ENCODE measurements at regions not wholly inside any gene's neighbourhood (a gene's known extent, or its start where the extent isn't known, plus 50 kb on each side); places are given as distances from the start of the nearest gene placed in this dataset.

- DNase-seq (ENCODE audit: extremely low read depth, low read depth) = no peak
- no peak for TF ChIP-seq CTCF (IDR thresholded peaks at IDR 0.05; ENCODE audit: low read depth, low read length, missing control alignments)
- H3K4me3 ChIP-seq (replicated peaks; ENCODE audit: low read depth, low read length) = no peak overlapping the region
Observed at GRCh38 chr15:46696281-46696680, 1021.0 kb upstream of the SEMA6D start.

- no peak for DNase-seq (ENCODE audit: extremely low read depth, low read depth)
- no peak overlapping the region for H3K4me3 ChIP-seq (replicated peaks; ENCODE audit: low read depth, low read length)
- no peak for TF ChIP-seq CTCF (IDR thresholded peaks at IDR 0.05; ENCODE audit: low read depth, low read length, missing control alignments)
Observed at GRCh38 chr15:46701346-46701745, 1016.0 kb upstream of the SEMA6D start.

GRCh38 chr15:46701896-46702295, 1015.4 kb upstream of the SEMA6D start:
- H3K4me3 ChIP-seq (replicated peaks; ENCODE audit: low read depth, low read length) = no peak overlapping the region
- DNase-seq (ENCODE audit: extremely low read depth, low read depth) = no peak
- TF ChIP-seq CTCF (IDR thresholded peaks at IDR 0.05; ENCODE audit: low read depth, low read length, missing control alignments) = no peak

GRCh38 chr15:46703020-46703861, 1014.1 kb upstream of the SEMA6D start:
- no peak for DNase-seq (ENCODE audit: extremely low read depth, low read depth)
- H3K4me3 ChIP-seq (replicated peaks; ENCODE audit: low read depth, low read length) = no peak overlapping the region
- no peak for TF ChIP-seq CTCF (IDR thresholded peaks at IDR 0.05; ENCODE audit: low read depth, low read length, missing control alignments)

GRCh38 chr15:46703871-46704637, 1013.3 kb upstream of the SEMA6D start:
- TF ChIP-seq CTCF (IDR thresholded peaks at IDR 0.05; ENCODE audit: low read depth, low read length, missing control alignments) = no peak
- H3K4me3 ChIP-seq (replicated peaks; ENCODE audit: low read depth, low read length) = no peak overlapping the region
- DNase-seq (ENCODE audit: extremely low read depth, low read depth) = no peak

GRCh38 chr15:46707452-46707851, 1009.9 kb upstream of the SEMA6D start:
- DNase-seq (ENCODE audit: extremely low read depth, low read depth) = no peak
- no peak for TF ChIP-seq CTCF (IDR thresholded peaks at IDR 0.05; ENCODE audit: low read depth, low read length, missing control alignments)
- no peak overlapping the region for H3K4me3 ChIP-seq (replicated peaks; ENCODE audit: low read depth, low read length)
